Activated CD8-positive, alpha-beta T cell treated with anti-CD3 and anti-CD28 coated beads for 36 hours (primary cell): ENCODE measurements at regions not wholly inside any gene's neighbourhood (a gene's known extent, or its start where the extent isn't known, plus 50 kb on each side); places are given as distances from the start of the nearest gene placed in this dataset.

Experiments
- ATAC-seq: fragments of 200-7000 bp; cut with Tn5 transposase; one replicate; pipeline ENCODE4 v1.10.0; 2021; ENCODE audit warnings: mild to moderate bottlenecking, moderate library complexity
- CTCF ChIA-PET: fragments of 350-600 bp; sonication (Branson Sonifier 250); formaldehyde crosslinking; loops from one replicate; lab custom pipeline; 2021; ENCODE audit warnings: antibody characterized with exemption; lab: Charles Lee
- POLR2A ChIA-PET: fragments of 350-600 bp; sonication (Branson Sonifier 250); formaldehyde crosslinking; loops from one replicate; lab custom pipeline; 2021; ENCODE audit warnings: antibody characterized with exemption; lab: Charles Lee
- DNase-seq: peaks from one replicate; pipeline ENCODE4 v3.0.0-alpha.2; 2020
- H3K27ac Mint-ChIP-seq: one replicate; pipeline ENCODE4 v1.8.0; 2021; ENCODE audit warnings: mild to moderate bottlenecking, mixed read lengths
- H3K27me3 Mint-ChIP-seq: one replicate; pipeline ENCODE4 v1.8.0; 2021; ENCODE audit warnings: mixed read lengths
- H3K36me3 Mint-ChIP-seq: one replicate; pipeline ENCODE4 v1.8.0; 2021; ENCODE audit warnings: low read depth, mixed read lengths
- H3K4me1 Mint-ChIP-seq: one replicate; pipeline ENCODE4 v1.8.0; 2021; ENCODE audit warnings: low read depth, mixed read lengths
- H3K4me3 Mint-ChIP-seq: one replicate; pipeline ENCODE4 v1.8.0; 2021; ENCODE audit warnings: mild to moderate bottlenecking, moderate library complexity, mixed read lengths
- H3K9me3 Mint-ChIP-seq: one replicate; pipeline ENCODE4 v1.8.0; 2021; ENCODE audit warnings: mixed read lengths
- intact Hi-C: fragments of 100-400 bp; cut with micrococcal nuclease; formaldehyde crosslinking; loops from one replicate; pipeline ENCODE4 v1.10.0; 2022
- TF ChIP-seq, protein P1 (sequence below): fragments of 200-600 bp; IDR thresholded peaks from one replicate; pipeline ENCODE4 v1.8.0; 2022; ENCODE audit warnings: antibody characterized with exemption, mild to moderate bottlenecking

DNA sequence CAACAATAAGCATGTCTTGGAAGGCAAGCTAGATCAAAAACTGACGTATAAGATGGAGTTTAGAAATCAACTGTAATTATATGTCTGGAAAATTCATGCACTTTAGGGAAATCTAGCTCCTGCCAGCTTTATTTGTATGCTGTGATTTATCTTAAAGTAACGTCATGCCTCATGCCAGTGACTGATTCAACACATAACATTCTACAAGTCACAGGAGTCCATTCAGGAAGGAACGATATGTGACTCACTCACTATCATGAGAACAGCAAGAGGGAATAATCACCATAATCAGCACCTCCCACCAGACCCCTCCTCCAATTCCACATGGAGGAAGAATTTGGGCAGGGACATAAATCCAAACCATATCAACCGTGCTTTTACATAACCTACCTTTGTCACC lies 682.4 kb upstream of the ADAMTS5 start:
- TF ChIP-seq, protein P1, sequence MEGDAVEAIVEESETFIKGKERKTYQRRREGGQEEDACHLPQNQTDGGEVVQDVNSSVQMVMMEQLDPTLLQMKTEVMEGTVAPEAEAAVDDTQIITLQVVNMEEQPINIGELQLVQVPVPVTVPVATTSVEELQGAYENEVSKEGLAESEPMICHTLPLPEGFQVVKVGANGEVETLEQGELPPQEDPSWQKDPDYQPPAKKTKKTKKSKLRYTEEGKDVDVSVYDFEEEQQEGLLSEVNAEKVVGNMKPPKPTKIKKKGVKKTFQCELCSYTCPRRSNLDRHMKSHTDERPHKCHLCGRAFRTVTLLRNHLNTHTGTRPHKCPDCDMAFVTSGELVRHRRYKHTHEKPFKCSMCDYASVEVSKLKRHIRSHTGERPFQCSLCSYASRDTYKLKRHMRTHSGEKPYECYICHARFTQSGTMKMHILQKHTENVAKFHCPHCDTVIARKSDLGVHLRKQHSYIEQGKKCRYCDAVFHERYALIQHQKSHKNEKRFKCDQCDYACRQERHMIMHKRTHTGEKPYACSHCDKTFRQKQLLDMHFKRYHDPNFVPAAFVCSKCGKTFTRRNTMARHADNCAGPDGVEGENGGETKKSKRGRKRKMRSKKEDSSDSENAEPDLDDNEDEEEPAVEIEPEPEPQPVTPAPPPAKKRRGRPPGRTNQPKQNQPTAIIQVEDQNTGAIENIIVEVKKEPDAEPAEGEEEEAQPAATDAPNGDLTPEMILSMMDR, result no peak
- Mint-ChIP-seq H3K4me3 (no peak overlapping the region), H3K4me1 (no peaks in the 10 kb centered on the region), H3K36me3 (no peaks in the 10 kb centered on the region), H3K9me3 (no peaks in the 10 kb centered on the region), H3K27me3 (no peaks in the 10 kb centered on the region), H3K27ac (no peak overlapping the region)
- DNase-seq (no peak), ATAC-seq (no peak)
- POLR2A ChIA-PET, result no interaction called here
- CTCF ChIA-PET, result no interaction called here
- intact Hi-C loops, result no loop called here

DNA sequence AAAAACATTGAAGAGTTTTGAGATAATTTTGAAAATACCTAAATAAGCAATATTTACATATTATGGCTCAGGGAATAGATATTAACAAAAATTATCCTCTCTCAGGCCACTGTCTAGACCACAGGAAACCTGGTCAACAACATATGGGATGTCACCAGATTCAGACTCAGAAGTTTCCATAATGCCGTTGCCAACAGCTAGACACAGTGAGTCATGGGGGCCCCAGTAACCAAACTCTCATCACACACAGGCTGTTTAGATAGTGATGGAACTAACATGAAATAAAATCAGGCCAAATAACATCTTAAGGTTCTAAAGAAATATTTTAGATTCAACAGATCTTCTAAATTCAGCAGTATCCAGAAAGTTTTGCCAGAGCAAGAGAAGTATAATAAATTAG lies 681.7 kb upstream of the ADAMTS5 start:
- DNase-seq (no peak), ATAC-seq (no peak)
- CTCF ChIA-PET, result no interaction called here
- H3K9me3 Mint-ChIP-seq, result peaks cover 3% of the 10 kb centered on the region
- intact Hi-C loops, result no loop called here
- TF ChIP-seq, protein P1, result no peak
- H3K36me3 Mint-ChIP-seq, result no peaks in the 10 kb centered on the region
- POLR2A ChIA-PET, result no interaction called here
- H3K4me3 Mint-ChIP-seq, result no peak overlapping the region
- H3K27me3 Mint-ChIP-seq, result no peaks in the 10 kb centered on the region
- H3K27ac Mint-ChIP-seq, result no peak overlapping the region
- no peaks in the 10 kb centered on the region for H3K4me1 Mint-ChIP-seq

DNA sequence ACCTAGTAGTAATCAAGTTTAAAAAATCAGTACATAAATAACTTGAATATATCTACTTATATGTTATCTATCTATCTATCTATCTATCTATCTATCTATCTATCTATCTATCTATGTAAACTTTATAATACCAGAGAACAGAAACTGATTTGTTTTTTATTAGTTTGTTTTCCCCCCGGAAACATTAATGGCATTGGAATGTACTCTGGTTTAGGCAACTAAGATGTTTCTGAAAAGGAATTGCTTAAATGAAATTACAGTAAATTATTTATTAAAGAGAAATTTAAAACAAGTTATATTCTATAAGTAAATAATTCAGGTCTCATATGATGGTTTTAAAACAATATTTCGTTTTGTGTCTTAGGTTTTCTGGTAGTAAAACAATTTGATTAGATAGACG lies 681.0 kb upstream of the ADAMTS5 start:
- Mint-ChIP-seq H3K27me3 (no peaks in the 10 kb centered on the region), H3K9me3 (peaks cover 3% of the 10 kb centered on the region), H3K4me3 (no peak overlapping the region), H3K36me3 (no peaks in the 10 kb centered on the region), H3K4me1 (no peaks in the 10 kb centered on the region), H3K27ac (no peak overlapping the region)
- TF ChIP-seq, protein P1, result no peak
- no peak for ATAC-seq
- intact Hi-C loops, result no loop called here
- DNase-seq, result no peak
- POLR2A ChIA-PET, result no interaction called here
- CTCF ChIA-PET, result no interaction called here

DNA sequence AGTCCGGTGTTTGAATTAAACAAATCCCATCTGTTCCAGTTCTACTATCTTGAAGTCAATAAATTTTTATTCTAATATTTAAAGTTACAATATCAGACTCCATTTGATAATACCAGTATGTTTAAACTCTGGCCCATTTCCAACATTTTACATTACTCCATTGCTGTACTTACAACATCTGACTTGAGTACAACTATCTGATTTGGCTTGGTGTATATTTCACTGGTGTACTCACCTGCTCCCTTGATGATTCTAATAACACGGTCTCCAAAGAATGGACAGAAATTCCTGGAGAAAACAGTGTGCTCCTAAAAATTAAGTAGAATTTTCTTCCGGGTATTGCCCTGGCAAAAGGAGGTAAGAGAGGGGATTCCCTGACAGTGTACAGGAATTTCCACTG lies 680.5 kb upstream of the ADAMTS5 start:
- Mint-ChIP-seq H3K9me3 (peaks cover 3% of the 10 kb centered on the region), H3K27ac (no peak overlapping the region), H3K36me3 (no peaks in the 10 kb centered on the region), H3K27me3 (no peaks in the 10 kb centered on the region), H3K4me3 (no peak overlapping the region), H3K4me1 (no peaks in the 10 kb centered on the region)
- CTCF ChIA-PET, result no interaction called here
- POLR2A ChIA-PET, result no interaction called here
- TF ChIP-seq, protein P1, result no peak
- DNase-seq (no peak), ATAC-seq (no peak)
- intact Hi-C loops, result no loop called here

DNA sequence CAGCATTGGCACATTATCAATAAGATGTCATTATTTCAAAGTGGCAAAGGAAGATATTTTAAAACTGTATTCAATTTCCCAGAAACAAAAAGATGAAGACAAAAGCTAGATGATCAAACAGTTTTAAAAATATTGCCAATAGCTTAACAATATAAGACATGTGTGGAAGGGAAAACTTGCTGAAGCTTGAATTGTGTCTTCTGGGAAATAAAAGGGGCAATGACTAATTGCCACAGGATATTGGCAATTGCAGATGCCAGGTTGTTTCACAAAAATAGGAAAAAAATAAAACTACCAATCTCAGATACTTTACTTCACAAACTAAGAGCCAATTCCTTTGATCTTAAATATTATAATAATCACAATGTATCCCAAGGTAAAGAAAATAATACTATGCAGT lies 679.8 kb upstream of the ADAMTS5 start:
- POLR2A ChIA-PET, result no interaction called here

More for the DNA sequence above, 679.8 kb upstream of the ADAMTS5 start:
- Mint-ChIP-seq H3K4me3 (no peak overlapping the region), H3K27me3 (no peaks in the 10 kb centered on the region), H3K4me1 (no peaks in the 10 kb centered on the region), H3K9me3 (peaks cover 3% of the 10 kb centered on the region), H3K27ac (no peak overlapping the region), H3K36me3 (no peaks in the 10 kb centered on the region)
- intact Hi-C loops, result no loop called here
- CTCF ChIA-PET, result no interaction called here
- ATAC-seq (no peak), DNase-seq (no peak)
- TF ChIP-seq, protein P1, result no peak
